Glutamatergic neuron (in vitro differentiated cells): ENCODE measurements at regions not wholly inside any gene's neighbourhood (a gene's known extent, or its start where the extent isn't known, plus 50 kb on each side); places are given as distances from the start of the nearest gene placed in this dataset.

ENCODE experiments used
- DNase-seq: peaks from one replicate; pipeline ENCODE4 v3.0.0; 2022
- H3K27ac Mint-ChIP-seq: one replicate; pipeline ENCODE4 v1.8.0; 2020; ENCODE audit warnings: mild to moderate bottlenecking, mixed read lengths, inconsistent platforms; ENCODE audit not compliant: unreplicated experiment
- H3K27me3 Mint-ChIP-seq: one replicate; pipeline ENCODE4 v1.8.0; 2020; ENCODE audit warnings: mild to moderate bottlenecking, moderate library complexity, mixed read lengths, inconsistent platforms; ENCODE audit not compliant: unreplicated experiment
- H3K36me3 Mint-ChIP-seq: one replicate; pipeline ENCODE4 v1.8.0; 2020; ENCODE audit warnings: mild to moderate bottlenecking, mixed read lengths, inconsistent platforms; ENCODE audit not compliant: unreplicated experiment
- H3K4me1 Mint-ChIP-seq: one replicate; pipeline ENCODE4 v1.8.0; 2020; ENCODE audit warnings: mild to moderate bottlenecking, low read depth, mixed read lengths, inconsistent platforms; ENCODE audit not compliant: unreplicated experiment
- H3K4me3 Mint-ChIP-seq: one replicate; pipeline ENCODE4 v1.8.0; 2020; ENCODE audit warnings: mild to moderate bottlenecking, mixed read lengths, inconsistent platforms; ENCODE audit not compliant: unreplicated experiment
- H3K9me3 Mint-ChIP-seq: one replicate; pipeline ENCODE4 v1.8.0; 2020; ENCODE audit warnings: mild to moderate bottlenecking, moderate library complexity, mixed read lengths, inconsistent platforms; ENCODE audit not compliant: unreplicated experiment
- TF ChIP-seq, protein P1 (sequence below): fragments of 200-600 bp; sonication (generic); IDR thresholded peaks from one replicate; pipeline ENCODE4 v1.5.0; 2021; ENCODE audit not compliant: partially characterized antibody, unreplicated experiment

DNA sequence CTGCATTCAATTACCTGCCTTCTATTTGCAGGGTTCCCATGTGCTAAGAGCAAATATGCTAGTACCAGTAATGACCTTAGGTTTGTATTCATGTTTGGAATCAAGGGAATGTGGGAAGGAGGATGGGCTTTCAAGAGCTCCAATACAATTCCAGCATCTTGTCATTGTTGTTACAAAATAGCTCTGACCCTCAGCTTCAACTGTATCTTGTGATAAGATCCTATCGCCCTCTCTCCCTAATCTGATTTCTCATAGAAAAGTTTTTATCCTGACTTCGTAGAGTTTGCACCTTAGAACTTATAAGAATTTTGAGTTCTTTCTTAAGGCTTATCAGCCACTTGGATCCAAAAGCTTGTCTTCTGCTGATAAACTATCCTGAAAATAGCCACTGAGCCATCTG, 749.5 kb upstream of the ACVR2A start:
- DNase-seq, result no peak
- peaks cover 9% of the 10 kb centered on the region for H3K4me1 Mint-ChIP-seq
- TF ChIP-seq, protein P1, sequence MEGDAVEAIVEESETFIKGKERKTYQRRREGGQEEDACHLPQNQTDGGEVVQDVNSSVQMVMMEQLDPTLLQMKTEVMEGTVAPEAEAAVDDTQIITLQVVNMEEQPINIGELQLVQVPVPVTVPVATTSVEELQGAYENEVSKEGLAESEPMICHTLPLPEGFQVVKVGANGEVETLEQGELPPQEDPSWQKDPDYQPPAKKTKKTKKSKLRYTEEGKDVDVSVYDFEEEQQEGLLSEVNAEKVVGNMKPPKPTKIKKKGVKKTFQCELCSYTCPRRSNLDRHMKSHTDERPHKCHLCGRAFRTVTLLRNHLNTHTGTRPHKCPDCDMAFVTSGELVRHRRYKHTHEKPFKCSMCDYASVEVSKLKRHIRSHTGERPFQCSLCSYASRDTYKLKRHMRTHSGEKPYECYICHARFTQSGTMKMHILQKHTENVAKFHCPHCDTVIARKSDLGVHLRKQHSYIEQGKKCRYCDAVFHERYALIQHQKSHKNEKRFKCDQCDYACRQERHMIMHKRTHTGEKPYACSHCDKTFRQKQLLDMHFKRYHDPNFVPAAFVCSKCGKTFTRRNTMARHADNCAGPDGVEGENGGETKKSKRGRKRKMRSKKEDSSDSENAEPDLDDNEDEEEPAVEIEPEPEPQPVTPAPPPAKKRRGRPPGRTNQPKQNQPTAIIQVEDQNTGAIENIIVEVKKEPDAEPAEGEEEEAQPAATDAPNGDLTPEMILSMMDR, result no peak
- no peak overlapping the region for H3K27ac Mint-ChIP-seq
- peaks cover 7% of the 10 kb centered on the region for H3K9me3 Mint-ChIP-seq
- no peak overlapping the region for H3K4me3 Mint-ChIP-seq
- peaks cover 2% of the 10 kb centered on the region for H3K27me3 Mint-ChIP-seq
- H3K36me3 Mint-ChIP-seq, result no peaks in the 10 kb centered on the region

DNA sequence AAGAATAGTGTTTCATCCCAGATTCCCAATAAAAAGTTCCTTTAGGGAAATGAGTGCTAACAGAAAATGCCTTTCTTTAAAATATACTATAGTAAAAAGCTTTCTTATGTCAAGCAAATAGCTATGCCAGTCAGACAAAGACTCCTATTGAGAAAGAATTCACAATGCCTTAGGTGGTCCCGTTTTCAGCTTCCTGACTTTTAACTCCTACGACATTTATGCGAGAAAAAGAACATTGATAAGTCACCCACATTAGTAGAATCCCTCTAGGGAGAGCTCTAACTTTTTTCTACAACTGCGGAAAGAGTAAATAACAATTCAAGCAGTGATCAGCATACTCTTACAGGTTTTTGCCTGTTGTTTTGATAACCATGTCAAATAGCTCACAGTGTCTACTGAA, 750.8 kb upstream of the ACVR2A start:
- no peak overlapping the region for H3K4me3 Mint-ChIP-seq
- peaks cover 7% of the 10 kb centered on the region for H3K9me3 Mint-ChIP-seq
- H3K36me3 Mint-ChIP-seq, result no peaks in the 10 kb centered on the region
- no peak overlapping the region for H3K27ac Mint-ChIP-seq
- no peak for DNase-seq
- TF ChIP-seq, protein P1, result no peak
- peaks cover 2% of the 10 kb centered on the region for H3K27me3 Mint-ChIP-seq
- H3K4me1 Mint-ChIP-seq, result peaks cover 10% of the 10 kb centered on the region

DNA sequence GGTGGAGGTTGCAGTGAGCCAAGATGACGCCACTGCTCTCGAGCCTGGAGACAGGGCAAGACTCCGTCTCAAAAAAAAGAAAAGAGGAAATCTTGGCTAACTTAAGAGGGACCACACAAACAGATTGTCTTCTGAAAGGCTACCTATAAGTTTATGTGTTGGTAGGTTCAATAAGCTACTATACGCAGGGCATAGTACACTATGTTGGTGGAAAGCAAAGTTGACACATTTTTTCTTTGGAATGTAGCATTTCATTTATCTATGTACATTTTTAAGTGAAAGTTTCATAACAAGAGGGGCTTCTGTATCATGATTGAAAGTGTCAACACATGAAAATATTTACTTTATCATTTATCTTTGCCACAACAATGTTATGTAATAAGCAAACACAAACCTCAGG, 752.6 kb upstream of the ACVR2A start:
- no peak for DNase-seq
- H3K27ac Mint-ChIP-seq, result no peak overlapping the region

DNA sequence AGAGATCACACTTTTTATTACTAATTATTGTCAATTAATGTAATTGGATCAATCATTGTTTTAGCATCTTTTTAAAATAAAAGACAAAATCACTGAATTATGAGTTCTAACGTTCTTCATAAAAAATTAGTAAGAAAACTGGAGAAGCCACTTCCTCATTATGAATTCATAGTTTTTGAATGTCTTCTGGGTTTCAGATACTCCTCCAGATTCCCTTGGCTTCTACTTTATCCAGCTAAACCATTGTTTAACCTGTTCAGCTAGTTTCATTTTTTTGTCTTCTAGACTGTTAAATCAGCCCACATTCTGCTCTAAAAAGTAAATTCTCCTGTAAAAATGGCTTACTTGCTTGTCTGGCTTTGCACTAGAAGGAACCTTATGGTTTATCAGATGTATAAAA, 753.4 kb upstream of the ACVR2A start:
- TF ChIP-seq, protein P1, result no peak
- peaks cover 9% of the 10 kb centered on the region for H3K9me3 Mint-ChIP-seq
- no peak for DNase-seq
- H3K4me1 Mint-ChIP-seq, result peaks cover 10% of the 10 kb centered on the region
- no peak overlapping the region for H3K4me3 Mint-ChIP-seq
- peaks cover 4% of the 10 kb centered on the region for H3K36me3 Mint-ChIP-seq
- H3K27ac Mint-ChIP-seq, result no peak overlapping the region
- H3K27me3 Mint-ChIP-seq, result peaks cover 2% of the 10 kb centered on the region

More for the DNA sequence above, 752.6 kb upstream of the ACVR2A start:
- Mint-ChIP-seq H3K4me1 (peaks cover 10% of the 10 kb centered on the region), H3K4me3 (no peak overlapping the region), H3K9me3 (peaks cover 7% of the 10 kb centered on the region), H3K27me3 (peaks cover 2% of the 10 kb centered on the region), H3K36me3 (no peaks in the 10 kb centered on the region)
- TF ChIP-seq, protein P1, result no peak

DNA sequence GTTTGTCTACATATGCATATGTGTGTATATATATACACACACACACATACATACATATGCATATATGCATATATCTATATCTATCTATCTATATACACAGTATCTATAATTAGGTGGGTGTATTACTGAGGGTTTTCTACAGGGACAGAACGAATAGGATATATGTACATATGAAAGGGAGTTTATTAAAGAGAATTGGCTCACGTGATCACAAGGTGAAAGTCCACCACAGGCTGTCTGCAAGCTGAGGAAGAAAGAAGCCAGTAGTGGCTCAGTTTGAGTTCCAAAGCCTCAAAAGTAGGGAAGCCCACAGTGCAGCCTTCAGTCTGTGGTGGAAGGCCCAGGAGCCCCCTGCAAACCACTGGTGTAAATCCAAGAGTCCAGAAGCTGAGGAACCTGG, 756.0 kb upstream of the ACVR2A start:
- Mint-ChIP-seq H3K9me3 (peaks cover 7% of the 10 kb centered on the region), H3K36me3 (peaks cover 4% of the 10 kb centered on the region)

More for the DNA sequence above, 756.0 kb upstream of the ACVR2A start:
- DNase-seq, result no peak
- Mint-ChIP-seq H3K4me1 (peaks cover 16% of the 10 kb centered on the region), H3K27me3 (peaks cover 2% of the 10 kb centered on the region), H3K27ac (no peak overlapping the region), H3K4me3 (no peak overlapping the region)
- TF ChIP-seq, protein P1, result no peak
